GM12873 (cell line): ENCODE measurements at regions not wholly inside any gene's neighbourhood (a gene's known extent, or its start where the extent isn't known, plus 50 kb on each side); places are given as distances from the start of the nearest gene placed in this dataset.

Source experiments
- TF ChIP-seq, protein P1 (sequence below): IDR thresholded peaks from 2 replicates; pipeline ENCODE4 v1.5.1; 2012; ENCODE audit warnings: low read depth, mild to moderate bottlenecking, moderate library complexity, low read length, control low read depth; ENCODE audit not compliant: insufficient read depth; ENCODE audit errors: missing control alignments

DNA sequence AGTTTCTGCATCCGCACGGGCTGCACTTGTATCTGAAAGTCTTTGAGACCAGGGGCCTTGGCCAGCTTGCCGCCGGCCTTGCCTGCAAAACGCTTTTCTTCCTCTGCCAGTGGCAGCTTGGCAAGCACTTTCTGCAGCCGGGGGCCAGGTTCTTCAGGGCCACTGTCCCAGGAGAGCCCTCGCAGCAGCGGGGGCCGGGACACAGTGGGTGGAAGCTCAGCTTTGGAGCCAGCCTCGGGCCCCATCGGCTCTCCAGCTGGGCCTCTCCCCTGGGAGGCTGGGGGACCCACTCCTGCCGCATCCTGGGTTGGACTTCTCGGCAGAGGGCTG lies 57.5 kb upstream of the LYVE1 start:
- TF ChIP-seq, protein P1, sequence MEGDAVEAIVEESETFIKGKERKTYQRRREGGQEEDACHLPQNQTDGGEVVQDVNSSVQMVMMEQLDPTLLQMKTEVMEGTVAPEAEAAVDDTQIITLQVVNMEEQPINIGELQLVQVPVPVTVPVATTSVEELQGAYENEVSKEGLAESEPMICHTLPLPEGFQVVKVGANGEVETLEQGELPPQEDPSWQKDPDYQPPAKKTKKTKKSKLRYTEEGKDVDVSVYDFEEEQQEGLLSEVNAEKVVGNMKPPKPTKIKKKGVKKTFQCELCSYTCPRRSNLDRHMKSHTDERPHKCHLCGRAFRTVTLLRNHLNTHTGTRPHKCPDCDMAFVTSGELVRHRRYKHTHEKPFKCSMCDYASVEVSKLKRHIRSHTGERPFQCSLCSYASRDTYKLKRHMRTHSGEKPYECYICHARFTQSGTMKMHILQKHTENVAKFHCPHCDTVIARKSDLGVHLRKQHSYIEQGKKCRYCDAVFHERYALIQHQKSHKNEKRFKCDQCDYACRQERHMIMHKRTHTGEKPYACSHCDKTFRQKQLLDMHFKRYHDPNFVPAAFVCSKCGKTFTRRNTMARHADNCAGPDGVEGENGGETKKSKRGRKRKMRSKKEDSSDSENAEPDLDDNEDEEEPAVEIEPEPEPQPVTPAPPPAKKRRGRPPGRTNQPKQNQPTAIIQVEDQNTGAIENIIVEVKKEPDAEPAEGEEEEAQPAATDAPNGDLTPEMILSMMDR: no peak

DNA sequence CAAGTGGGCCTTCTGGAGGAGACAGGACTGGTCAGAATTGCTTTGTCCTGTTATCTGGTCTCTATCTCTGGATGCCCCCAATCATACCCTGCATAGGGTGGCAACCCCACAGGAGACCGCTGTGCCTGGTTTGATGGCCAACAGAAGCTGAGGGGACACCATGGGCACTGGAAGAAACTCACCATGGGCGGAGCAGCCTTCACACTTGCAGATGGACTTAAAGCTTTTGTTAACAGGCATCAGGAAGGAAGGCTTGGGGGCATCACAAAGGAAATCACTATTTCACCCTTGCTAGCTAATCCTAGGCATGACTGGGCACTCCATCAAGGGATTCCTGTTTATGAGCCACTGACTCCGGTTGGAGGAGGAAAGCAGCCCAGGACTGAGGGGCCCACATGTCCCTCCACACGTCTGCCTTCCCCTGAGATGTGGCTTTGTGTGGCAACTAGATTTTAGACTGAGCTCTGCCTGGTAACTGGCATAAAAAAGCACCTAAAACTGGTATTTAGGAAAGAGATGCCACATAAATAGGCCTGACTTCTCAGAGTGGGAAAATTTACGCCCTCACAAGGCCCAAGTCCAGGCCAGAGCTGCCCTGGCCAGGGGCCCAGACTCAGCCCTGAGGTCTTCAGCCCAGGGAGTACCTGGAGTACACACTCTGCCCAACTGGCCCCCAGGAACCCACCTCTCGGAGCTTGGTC lies 57.0 kb upstream of the LYVE1 start:
- TF ChIP-seq, protein P1: no peak

DNA sequence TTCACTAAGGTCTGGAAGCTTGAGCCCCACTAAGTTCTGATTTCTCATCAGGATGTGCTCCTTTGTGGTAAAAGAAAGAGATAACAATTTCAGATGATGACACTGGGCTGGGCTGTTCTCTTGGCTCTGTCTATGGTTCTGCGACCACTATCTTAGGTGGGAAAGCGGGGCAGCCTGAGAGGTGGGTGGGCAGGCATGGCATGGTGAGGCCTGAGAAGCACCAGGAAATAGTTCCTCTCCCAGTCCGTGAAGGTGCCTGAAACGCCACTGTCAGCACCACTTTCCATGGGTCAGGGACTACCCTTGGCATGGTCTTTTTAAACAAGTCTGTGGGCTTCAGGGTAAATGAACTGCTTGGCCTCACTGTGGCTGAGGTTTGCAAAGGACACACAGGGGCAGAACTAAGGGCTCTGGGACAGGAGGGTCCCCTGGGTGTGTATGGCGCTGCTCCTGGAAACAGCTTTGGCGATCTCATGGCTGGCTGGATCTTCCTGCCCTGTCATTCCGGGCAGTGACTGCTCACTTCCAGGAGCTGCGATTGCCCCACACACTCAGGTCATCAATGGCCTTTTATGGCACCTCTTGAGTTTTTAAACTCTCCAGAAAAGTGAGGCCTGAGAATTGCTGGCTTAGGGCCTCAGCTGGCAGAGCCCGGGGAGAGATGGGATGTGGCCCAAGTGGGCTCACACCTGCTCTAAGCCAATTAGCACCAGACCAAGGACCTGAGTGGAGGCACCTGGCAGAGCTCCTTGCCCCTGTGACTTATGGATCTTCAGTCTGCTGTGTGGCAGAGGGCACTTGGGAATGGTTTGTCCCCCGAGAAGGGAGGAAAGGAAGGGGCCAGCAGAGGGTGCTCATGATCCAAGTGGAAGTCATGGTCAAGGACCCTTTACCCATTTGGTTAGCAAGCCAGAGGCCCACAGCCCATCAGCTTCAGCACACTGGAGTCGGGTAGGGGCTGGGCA lies 55.6 kb upstream of the LYVE1 start:
- TF ChIP-seq, protein P1: peak; percentile 62

DNA sequence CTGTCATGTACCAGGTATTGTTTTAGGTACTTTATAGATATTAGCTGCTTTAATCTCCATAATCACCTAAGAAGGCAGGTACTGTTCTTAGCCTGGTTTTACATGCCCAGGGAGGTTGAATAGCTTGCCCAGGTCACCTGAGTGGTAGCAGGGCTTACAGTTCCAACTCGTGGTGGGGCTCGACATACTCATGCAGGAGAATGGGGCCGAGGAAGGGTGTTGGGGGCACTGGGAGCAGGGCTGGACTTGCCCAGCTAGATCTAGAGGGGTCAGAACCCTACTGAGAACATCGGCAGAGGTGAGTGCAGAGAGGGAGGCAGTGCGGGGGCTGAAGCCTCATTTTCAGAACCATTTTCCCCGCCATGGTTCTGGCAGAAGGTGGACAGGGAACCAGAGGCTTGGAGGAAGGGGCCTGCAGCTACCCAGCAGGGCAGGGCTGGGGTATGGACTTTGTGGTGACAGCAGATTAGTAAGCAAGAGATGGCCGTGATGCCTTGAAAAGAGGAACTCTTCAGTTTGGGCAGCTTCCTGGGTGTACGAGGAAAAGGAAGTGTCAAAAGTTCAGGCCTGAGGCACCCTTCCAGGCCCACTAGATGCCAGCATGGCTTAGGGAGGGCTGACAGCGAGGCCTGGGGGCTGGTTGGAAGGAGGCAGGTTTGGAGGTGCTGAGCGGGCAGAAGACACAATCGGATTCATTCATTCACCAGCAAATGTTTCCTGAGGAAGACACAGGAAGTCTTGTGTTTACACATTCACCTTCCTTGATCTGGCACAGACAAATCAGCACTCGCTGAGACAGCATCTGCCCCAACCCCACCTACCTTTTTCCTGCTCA lies 54.7 kb upstream of the LYVE1 start:
- TF ChIP-seq, protein P1: no peak

DNA sequence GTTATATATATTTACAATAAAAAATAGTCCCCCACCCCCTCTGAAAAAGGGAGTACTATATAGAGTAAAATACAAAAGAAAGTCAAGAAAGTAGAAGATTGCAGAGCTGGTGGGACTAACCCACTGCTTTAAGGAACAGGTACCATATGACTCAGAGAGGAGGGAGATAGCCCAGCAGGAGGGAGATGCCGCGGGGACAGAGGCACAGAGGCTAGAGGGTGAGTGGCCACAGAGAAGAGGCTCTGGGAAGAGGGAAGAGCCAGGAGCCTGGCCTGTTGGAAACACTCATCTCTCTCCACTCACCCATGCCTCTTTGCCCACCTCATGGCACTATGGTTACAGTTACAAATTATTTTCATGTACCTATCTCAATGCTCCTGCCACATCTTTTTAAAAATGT lies 53.6 kb upstream of the LYVE1 start:
- TF ChIP-seq, protein P1: no peak

DNA sequence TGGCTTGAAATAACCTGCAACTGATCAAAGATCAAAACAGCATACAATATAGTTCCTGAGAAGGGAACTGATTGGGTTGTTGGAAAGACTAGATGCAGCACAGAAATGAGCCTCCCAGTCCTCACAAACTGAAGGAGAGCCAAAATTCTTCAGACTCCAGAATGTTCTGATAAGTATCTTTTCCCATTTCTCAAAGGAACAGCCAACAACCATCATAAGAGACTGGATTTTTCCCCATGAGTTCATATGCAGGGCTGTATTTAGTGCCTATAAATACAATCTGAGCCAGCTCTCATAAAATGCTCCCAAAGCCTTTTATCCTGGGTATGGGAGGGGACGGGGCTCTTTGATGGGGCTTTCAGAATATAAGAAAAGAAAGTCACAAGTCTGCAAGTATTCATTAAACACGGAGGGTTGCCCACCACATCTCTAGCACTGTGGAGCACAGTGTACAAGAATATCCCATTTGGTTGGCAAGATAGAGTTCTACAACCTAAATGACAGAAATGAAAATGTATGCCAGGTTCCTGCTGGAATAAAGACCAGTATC lies 50.7 kb upstream of the LYVE1 start:
- TF ChIP-seq, protein P1: no peak

DNA sequence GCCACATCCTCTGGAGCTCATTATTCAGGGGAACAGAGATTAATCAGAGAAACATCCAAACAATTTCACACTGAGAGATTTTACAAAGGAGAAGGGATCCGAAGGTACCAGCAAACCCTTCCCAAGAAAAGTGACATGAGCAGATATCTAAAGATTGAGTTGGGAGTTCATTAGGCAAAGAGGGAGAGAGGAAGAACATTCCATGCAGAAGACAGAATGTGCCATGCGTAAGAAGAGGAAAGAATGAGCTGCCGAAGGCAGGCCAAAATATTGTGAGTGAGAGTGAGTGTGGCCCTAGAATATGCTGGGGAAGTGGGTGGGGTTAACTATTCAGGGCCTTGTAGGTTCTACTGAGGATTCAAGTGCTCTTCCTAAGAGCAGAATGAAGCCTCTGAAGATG lies 50.0 kb upstream of the LYVE1 start:
- TF ChIP-seq, protein P1: no peak
